Gastroesophageal sphincter (tissue), 4 donors: ENCODE measurements at regions not wholly inside any gene's neighbourhood (a gene's known extent, or its start where the extent isn't known, plus 50 kb on each side); places are given as distances from the start of the nearest gene placed in this dataset.

Source experiments
- ATAC-seq: fragments of 150-250 bp; one replicate; pipeline ENCODE4 v1.9.1; 2016; ENCODE audit warnings: mild to moderate bottlenecking, moderate library complexity
- H3K27ac ChIP-seq, 4 donors: fragments of 200-600 bp; sonication (generic) in 3 of 4; 1 replicate in 3 of 4; 2 replicates in 1 of 4; pipeline ENCODE4 v1.5.1; 2016 to 2019
- H3K27me3 ChIP-seq: fragments of 200-600 bp; sonication (generic); one replicate; pipeline ENCODE4 v1.5.1; 2019
- H3K36me3 ChIP-seq, 2 donors: fragments of 200-600 bp; sonication (generic); one replicate each; pipeline ENCODE4 v1.5.1; 2019; ENCODE audit warnings: control low read depth in 1 of 2
- H3K4me1 ChIP-seq, 3 donors: fragments of 200-600 bp; sonication (generic); 1 replicate in 2 of 3; 2 replicates in 1 of 3; pipeline ENCODE4 v1.5.1; 2016 to 2019; ENCODE audit warnings: control low read depth in 2 of 3
- H3K4me3 ChIP-seq, 2 donors: fragments of 200-600 bp; sonication (generic); one replicate each; pipeline ENCODE4 v1.5.1; 2019; ENCODE audit warnings: mild to moderate bottlenecking in 1 of 2, moderate library complexity in 1 of 2
- H3K9me3 ChIP-seq, 3 donors: fragments of 200-600 bp; sonication (generic); one replicate each; pipeline ENCODE4 v1.5.1; 2017 to 2019; ENCODE audit warnings: control low read depth in 2 of 3
- EP300 ChIP-seq: sonication (generic); formaldehyde crosslinking; IDR thresholded peaks from one replicate; pipeline ENCODE4 v1.6.1; 2017; ENCODE audit warnings: antibody characterized with exemption, mild to moderate bottlenecking
- POLR2A ChIP-seq, 2 donors: fragments of 450-650 bp; IDR thresholded peaks; one replicate each; pipeline ENCODE4 v1.6.1; 2017; ENCODE audit warnings: antibody characterized with exemption in 2 of 2, mild to moderate bottlenecking in 2 of 2, moderate library complexity in 1 of 2
- POLR2AphosphoS5 ChIP-seq: sonication (generic); formaldehyde crosslinking; IDR thresholded peaks from one replicate; pipeline ENCODE4 v1.6.1; 2017; ENCODE audit warnings: antibody characterized with exemption
- WGBS, 2 donors: methylation state at CpG; one replicate each; pipeline ENCODE4 v1.1.5; 2018; ENCODE audit warnings: low coverage in 1 of 2; 5-methylcytosine and 5-hydroxymethylcytosine counted together
- TF ChIP-seq, protein P1 (sequence below), 4 experiments: fragments of 200-600 bp in 2 of 4; fragments of 450-650 bp in 2 of 4; sonication (generic) in 1 of 4; IDR thresholded peaks; one replicate each; pipeline ENCODE4 v1.5.1; 2017 to 2019; ENCODE audit warnings: antibody characterized with exemption in 4 of 4, mild to moderate bottlenecking in 2 of 4, moderate library complexity in 2 of 4

DNA sequence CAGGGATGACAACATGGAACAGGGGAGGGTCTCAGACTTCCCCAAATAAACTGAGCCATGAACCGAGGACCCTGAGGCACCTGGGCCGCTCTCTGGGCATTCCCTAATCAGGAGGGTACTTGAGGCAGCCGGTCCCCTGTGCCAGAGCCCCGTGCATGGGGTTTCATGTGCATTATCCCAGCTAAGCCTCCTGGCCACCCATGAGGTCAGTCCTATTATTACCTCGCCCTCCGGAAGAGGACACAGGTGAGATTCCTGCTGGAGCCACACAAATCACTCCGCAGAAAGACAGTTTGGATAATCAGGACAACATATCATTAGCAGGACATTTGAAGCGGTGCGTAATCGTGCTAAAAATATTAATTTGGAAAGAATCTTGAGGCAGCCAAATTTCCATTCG, 274.0 kb downstream of the PARN start:
- H3K4me1 ChIP-seq: peaks cover 0 to 7% (median 0%) of the 10 kb centered on the region in 3 donors
- H3K4me3 ChIP-seq: no peak overlapping the region
- no peaks in the 10 kb centered on the region for H3K36me3 ChIP-seq
- TF ChIP-seq, protein P1, sequence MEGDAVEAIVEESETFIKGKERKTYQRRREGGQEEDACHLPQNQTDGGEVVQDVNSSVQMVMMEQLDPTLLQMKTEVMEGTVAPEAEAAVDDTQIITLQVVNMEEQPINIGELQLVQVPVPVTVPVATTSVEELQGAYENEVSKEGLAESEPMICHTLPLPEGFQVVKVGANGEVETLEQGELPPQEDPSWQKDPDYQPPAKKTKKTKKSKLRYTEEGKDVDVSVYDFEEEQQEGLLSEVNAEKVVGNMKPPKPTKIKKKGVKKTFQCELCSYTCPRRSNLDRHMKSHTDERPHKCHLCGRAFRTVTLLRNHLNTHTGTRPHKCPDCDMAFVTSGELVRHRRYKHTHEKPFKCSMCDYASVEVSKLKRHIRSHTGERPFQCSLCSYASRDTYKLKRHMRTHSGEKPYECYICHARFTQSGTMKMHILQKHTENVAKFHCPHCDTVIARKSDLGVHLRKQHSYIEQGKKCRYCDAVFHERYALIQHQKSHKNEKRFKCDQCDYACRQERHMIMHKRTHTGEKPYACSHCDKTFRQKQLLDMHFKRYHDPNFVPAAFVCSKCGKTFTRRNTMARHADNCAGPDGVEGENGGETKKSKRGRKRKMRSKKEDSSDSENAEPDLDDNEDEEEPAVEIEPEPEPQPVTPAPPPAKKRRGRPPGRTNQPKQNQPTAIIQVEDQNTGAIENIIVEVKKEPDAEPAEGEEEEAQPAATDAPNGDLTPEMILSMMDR (IDR thresholded peaks at IDR 0.05): no peak
- no peak for TF ChIP-seq POLR2AphosphoS5
- no peak for TF ChIP-seq EP300
- no peak for TF ChIP-seq POLR2A (IDR thresholded peaks at IDR 0.05)
- 76 to 86% methylated on average over 4 to 10 of the region's 11 CpGs for WGBS, 2 donors
- H3K27ac ChIP-seq: no peak overlapping the region
- no peaks in the 10 kb centered on the region for H3K9me3 ChIP-seq
- no peak for ATAC-seq
- H3K27me3 ChIP-seq: peaks cover 5% of the 10 kb centered on the region

DNA sequence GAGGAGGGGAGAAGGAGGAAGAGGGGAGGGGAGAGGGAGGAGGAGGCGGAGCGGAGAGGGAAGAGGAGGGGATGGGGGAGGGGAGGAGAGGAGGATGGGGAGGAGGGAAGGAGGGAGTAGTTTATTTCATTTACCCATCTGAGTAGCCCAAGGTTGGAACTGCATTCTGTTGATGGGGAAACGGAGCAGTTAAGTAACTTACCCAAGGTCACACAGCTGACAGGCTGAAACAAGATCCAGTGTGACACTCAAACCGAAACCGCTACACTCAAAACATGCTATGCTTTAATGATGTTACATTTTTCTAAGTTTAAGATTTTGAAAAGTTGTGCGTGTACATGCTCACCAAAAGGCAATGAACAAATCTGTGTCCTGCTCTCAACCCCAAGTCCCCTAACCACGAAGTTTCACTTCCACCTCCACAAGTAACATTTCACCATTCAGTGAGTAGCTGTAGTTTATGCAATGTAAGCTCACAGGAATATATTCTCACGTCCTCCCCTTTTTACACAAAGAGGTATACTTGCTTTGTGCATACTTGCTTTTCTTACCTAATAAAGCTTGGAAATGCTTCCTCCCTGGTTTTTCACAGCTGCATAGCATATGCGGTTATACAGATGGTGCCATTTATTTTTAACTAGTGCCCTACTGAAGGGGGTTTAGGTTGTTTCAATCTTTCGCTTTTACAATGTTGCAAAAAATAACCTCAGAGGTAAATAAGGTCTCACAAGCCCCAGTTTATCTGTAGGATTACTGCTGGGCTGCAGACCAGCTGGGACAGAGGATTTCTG, 275.3 kb downstream of the PARN start:
- H3K9me3 ChIP-seq: no peaks in the 10 kb centered on the region
- H3K4me1 ChIP-seq: peaks cover 0 to 7% (median 0%) of the 10 kb centered on the region in 3 donors
- no peaks in the 10 kb centered on the region for H3K36me3 ChIP-seq
- peak; percentile 50 for ATAC-seq
- no peak overlapping the region for H3K4me3 ChIP-seq
- peaks cover 5% of the 10 kb centered on the region for H3K27me3 ChIP-seq
- TF ChIP-seq, protein P1 (IDR thresholded peaks at IDR 0.05): no peak
- TF ChIP-seq POLR2AphosphoS5 (no peak), POLR2A (IDR thresholded peaks at IDR 0.05) (no peak), EP300 (no peak)
- no peak overlapping the region for H3K27ac ChIP-seq
- 52 to 54% methylated on average over 8 of the region's 10 CpGs for WGBS, 2 donors

DNA sequence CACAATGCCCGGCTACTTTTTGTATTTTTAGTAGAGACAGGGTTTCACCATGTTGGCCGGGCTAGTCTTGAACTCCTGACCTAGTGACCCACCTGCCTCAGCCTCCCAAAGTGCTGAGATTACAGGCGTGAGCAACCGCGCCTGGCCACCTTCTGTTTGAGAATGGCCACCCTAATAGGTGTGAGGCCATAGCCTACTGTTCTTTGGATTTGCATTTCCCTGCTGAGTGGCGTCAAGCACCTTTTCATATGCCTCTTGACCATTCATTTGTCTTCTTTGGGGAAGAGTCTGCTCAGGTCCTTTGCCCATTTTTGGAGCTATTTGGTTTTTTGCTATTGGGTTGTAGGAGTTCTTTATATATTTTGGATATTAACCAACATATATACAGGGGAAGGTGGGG, 276.7 kb downstream of the PARN start:
- no peak for TF ChIP-seq EP300
- TF ChIP-seq, protein P1 (IDR thresholded peaks at IDR 0.05): no peak
- TF ChIP-seq POLR2AphosphoS5: no peak
- TF ChIP-seq POLR2A (IDR thresholded peaks at IDR 0.05): no peak
- H3K4me3 ChIP-seq: no peak overlapping the region
- no peak overlapping the region for H3K27ac ChIP-seq
- H3K4me1 ChIP-seq: peaks cover 0 to 7% (median 0%) of the 10 kb centered on the region in 3 donors
- H3K9me3 ChIP-seq: no peaks in the 10 kb centered on the region
- WGBS, 2 donors: 72% methylated on average over 6 of the region's 6 CpGs; no CpG with 5 or more reads in 1 of the 2 donors
- no peak for ATAC-seq
- H3K27me3 ChIP-seq: peaks cover 5% of the 10 kb centered on the region
- no peaks in the 10 kb centered on the region for H3K36me3 ChIP-seq

DNA sequence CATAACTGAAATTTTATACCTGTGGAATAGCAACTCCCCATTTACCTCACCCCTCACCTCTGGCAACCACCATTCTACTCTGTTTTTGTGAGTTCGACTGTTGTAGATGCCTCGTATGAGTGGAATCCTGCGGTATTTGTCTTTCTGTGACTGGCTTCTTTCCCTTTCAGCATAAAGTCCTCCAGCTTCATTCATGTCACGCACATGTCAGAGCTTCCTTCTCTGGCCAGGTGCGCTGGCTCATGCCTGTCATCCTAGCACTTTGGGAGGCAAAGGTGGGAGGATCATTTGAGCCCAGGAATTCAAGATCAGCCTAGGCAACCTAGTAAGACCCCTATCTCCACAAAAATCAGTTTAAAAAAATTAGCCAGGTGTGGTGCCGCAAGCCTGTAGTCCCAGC, 278.4 kb downstream of the PARN start:
- WGBS, 2 donors: 70 to 77% methylated on average over 5 to 6 of the region's 6 CpGs
- H3K27ac ChIP-seq: no peak overlapping the region
- TF ChIP-seq, protein P1 (IDR thresholded peaks at IDR 0.05): no peak
- H3K4me3 ChIP-seq: no peak overlapping the region
- H3K9me3 ChIP-seq: peaks cover 0 to 2% (median 0%) of the 10 kb centered on the region in 3 donors
- no peaks in the 10 kb centered on the region for H3K27me3 ChIP-seq
- peaks cover 0 to 7% (median 0%) of the 10 kb centered on the region in 3 donors for H3K4me1 ChIP-seq
- no peaks in the 10 kb centered on the region for H3K36me3 ChIP-seq
- ATAC-seq: no peak

DNA sequence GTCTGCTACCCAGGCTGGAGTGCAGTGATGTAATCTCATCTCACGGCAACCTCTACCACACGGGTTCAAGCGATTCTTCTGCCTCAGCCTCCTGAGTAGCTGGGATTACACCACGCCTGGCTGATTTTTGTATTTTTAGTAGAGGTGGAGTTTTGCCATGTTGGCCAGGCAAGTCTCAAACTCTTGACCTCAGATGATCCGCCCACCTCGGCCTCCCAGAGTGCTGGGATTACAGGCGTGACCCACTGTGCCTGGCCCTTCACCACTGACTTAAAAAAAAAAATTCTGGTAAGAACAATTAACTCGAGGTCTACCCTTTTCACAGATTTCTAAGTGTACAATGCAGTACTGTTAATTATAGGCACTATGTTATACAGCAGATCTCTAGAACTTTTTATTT, 279.4 kb downstream of the PARN start:
- 63 to 74% methylated on average over 4 to 6 of the region's 8 CpGs for WGBS, 2 donors
- no peaks in the 10 kb centered on the region for H3K27me3 ChIP-seq
- H3K36me3 ChIP-seq: no peaks in the 10 kb centered on the region
- TF ChIP-seq, protein P1 (IDR thresholded peaks at IDR 0.05): no peak
- TF ChIP-seq POLR2A (IDR thresholded peaks at IDR 0.05) (no peak), EP300 (no peak), POLR2AphosphoS5 (no peak)
- no peak overlapping the region for H3K4me3 ChIP-seq
- ATAC-seq: no peak
- peaks cover 0 to 7% (median 0%) of the 10 kb centered on the region in 3 donors for H3K4me1 ChIP-seq
- H3K9me3 ChIP-seq: peaks cover 0 to 11% (median 0%) of the 10 kb centered on the region in 3 donors
- no peak overlapping the region for H3K27ac ChIP-seq
